Peyer's patch (tissue), 4 donors: ENCODE measurements at regions not wholly inside any gene's neighbourhood (a gene's known extent, or its start where the extent isn't known, plus 50 kb on each side); places are given as distances from the start of the nearest gene placed in this dataset.

ENCODE experiments used
- CTCF ChIP-seq, 6 experiments: fragments of 450-650 bp in 4 of 6; fragments of 200-600 bp in 2 of 6; sonication (generic) in 1 of 6; IDR thresholded peaks; one replicate each; pipeline ENCODE4 v1.5.1; 2017 to 2019; ENCODE audit warnings: antibody characterized with exemption in 6 of 6, mild to moderate bottlenecking in 3 of 6, moderate library complexity in 1 of 6
- POLR2A ChIP-seq, 2 donors: fragments of 450-650 bp; IDR thresholded peaks; one replicate each; pipeline ENCODE4 v1.5.1; 2017; ENCODE audit warnings: antibody characterized with exemption in 2 of 2, mild to moderate bottlenecking in 2 of 2, moderate library complexity in 2 of 2

- no peak for TF ChIP-seq POLR2A (IDR thresholded peaks at IDR 0.05)
- no peak for TF ChIP-seq CTCF (IDR thresholded peaks at IDR 0.05)
Observed at GRCh38 chrX:130504019-130504418, 102.2 kb downstream of the RBMX2 start.
